HEK293 (cell line): ENCODE measurements at regions not wholly inside any gene's neighbourhood (a gene's known extent, or its start where the extent isn't known, plus 50 kb on each side); places are given as distances from the start of the nearest gene placed in this dataset.

ENCODE experiments used
- CTCF ChIA-PET: fragments of 350-600 bp; formaldehyde crosslinking; extraction: SDS; loops from one replicate; lab custom pipeline; 2021; ENCODE audit warnings: antibody characterized with exemption; lab: Yijun Ruan, JAX
- POLR2A ChIA-PET: fragments of 300-600 bp; formaldehyde crosslinking; extraction: SDS; loops from one replicate; lab custom pipeline; 2020; ENCODE audit warnings: antibody characterized with exemption, inconsistent platforms; lab: Yijun Ruan, JAX
- H3K27ac ChIP-seq: fragments of 200-500 bp; sonication (Bioruptor generic); 2 replicates; pipeline ENCODE4 v1.5.1; 2014; ENCODE audit warnings: low read depth, low read length, control low read depth, inconsistent platforms; ENCODE audit errors: extremely low read depth
- H3K36me3 ChIP-seq, 2 experiments: fragments of 200-500 bp in 1 of 2; sonication (Bioruptor generic) in 1 of 2; 1 replicate in 1 of 2; 2 replicates in 1 of 2; pipeline ENCODE4 v1.5.1; 2014 to 2017; ENCODE audit warnings: inconsistent platforms in 2 of 2, low read length in 2 of 2; ENCODE audit not compliant: control insufficient read depth in 2 of 2, insufficient read depth in 1 of 2
- H3K4me1 ChIP-seq: fragments of 200-500 bp; sonication (Bioruptor generic); 2 replicates; pipeline ENCODE4 v1.5.1; 2014; ENCODE audit warnings: mild to moderate bottlenecking, low read length, inconsistent platforms; ENCODE audit not compliant: control insufficient read depth, insufficient read depth
- H3K4me3 ChIP-seq: 2 replicates; pipeline ENCODE4 v1.5.1; 2011; ENCODE audit warnings: low read depth, mild to moderate bottlenecking, control low read depth, low read length, moderate library complexity
- H3K9me3 ChIP-seq: fragments of 200-500 bp; sonication (Bioruptor generic); 2 replicates; pipeline ENCODE4 v1.5.1; 2014; ENCODE audit warnings: low read depth, low read length, inconsistent platforms; ENCODE audit not compliant: control insufficient read depth, insufficient read depth
- ATF2 ChIP-seq: fragments of 450-650 bp; formaldehyde crosslinking; IDR thresholded peaks from 2 replicates; pipeline ENCODE4 v1.5.1; 2016; ENCODE audit warnings: missing biosample characterization, missing genetic modification characterization, low read depth
- BCL11A ChIP-seq: fragments of 450-650 bp; formaldehyde crosslinking; IDR thresholded peaks from 2 replicates; pipeline ENCODE4 v1.5.1; 2016; ENCODE audit warnings: low read depth, missing biosample characterization, missing genetic modification characterization
- GLI2 ChIP-seq: fragments of 450-650 bp; formaldehyde crosslinking; IDR thresholded peaks from 2 replicates; pipeline ENCODE4; 2017; ENCODE audit warnings: missing biosample characterization, missing genetic modification characterization, low read depth, borderline replicate concordance
- HOXA7 ChIP-seq: sonication (generic); formaldehyde crosslinking; IDR thresholded peaks from 2 replicates; pipeline ENCODE4 v1.8.1; 2022; ENCODE audit warnings: missing genetic modification reagents, borderline replicate concordance
- KLF7 ChIP-seq: fragments of 450-650 bp; formaldehyde crosslinking; IDR thresholded peaks from 2 replicates; pipeline ENCODE4 v1.5.1; 2016; ENCODE audit warnings: missing biosample characterization, missing genetic modification characterization, borderline replicate concordance
- PRDM4 ChIP-seq: fragments of 450-650 bp; formaldehyde crosslinking; IDR thresholded peaks from 2 replicates; pipeline ENCODE4 v1.5.1; 2017; ENCODE audit warnings: missing biosample characterization, missing genetic modification characterization
- ZBTB26 ChIP-seq: fragments of 450-650 bp; formaldehyde crosslinking; optimal IDR thresholded peaks from 2 replicates; pipeline ENCODE3; 2016; ENCODE audit warnings: missing biosample characterization, mild to moderate bottlenecking, missing genetic modification characterization
- ZBTB6 ChIP-seq: fragments of 450-650 bp; formaldehyde crosslinking; IDR thresholded peaks from 2 replicates; pipeline ENCODE4 v1.5.1; 2017; ENCODE audit warnings: missing biosample characterization, missing genetic modification characterization
- ZNF10 ChIP-seq: fragments of 450-650 bp; formaldehyde crosslinking; IDR thresholded peaks from 2 replicates; pipeline ENCODE4 v1.5.1; 2017; ENCODE audit warnings: missing biosample characterization, missing genetic modification characterization
- ZNF211 ChIP-seq: fragments of 450-650 bp; formaldehyde crosslinking; IDR thresholded peaks from 2 replicates; pipeline ENCODE4 v1.5.1; 2016; ENCODE audit warnings: low read depth, missing biosample characterization, missing genetic modification characterization
- ZNF221 ChIP-seq: fragments of 450-650 bp; formaldehyde crosslinking; IDR thresholded peaks from 2 replicates; pipeline ENCODE4 v1.5.1; 2017; ENCODE audit warnings: missing biosample characterization, missing genetic modification characterization, borderline replicate concordance
- ZNF223 ChIP-seq: fragments of 450-650 bp; formaldehyde crosslinking; IDR thresholded peaks from 2 replicates; pipeline ENCODE4 v1.5.1; 2016; ENCODE audit warnings: missing biosample characterization, missing genetic modification characterization
- ZNF302 ChIP-seq: fragments of 450-650 bp; formaldehyde crosslinking; IDR thresholded peaks from 2 replicates; pipeline ENCODE4 v1.5.1; 2016; ENCODE audit warnings: missing biosample characterization, missing genetic modification characterization, low read depth
- ZNF362 ChIP-seq: fragments of 450-650 bp; formaldehyde crosslinking; IDR thresholded peaks from 2 replicates; pipeline ENCODE4 v1.5.1; 2016; ENCODE audit warnings: missing biosample characterization, missing genetic modification characterization
- ZNF488 ChIP-seq: fragments of 450-650 bp; formaldehyde crosslinking; IDR thresholded peaks from 2 replicates; pipeline ENCODE4 v1.5.1; 2016; ENCODE audit warnings: missing biosample characterization, missing genetic modification characterization
- ZNF560 ChIP-seq: fragments of 450-650 bp; formaldehyde crosslinking; IDR thresholded peaks from 2 replicates; pipeline ENCODE4 v1.5.1; 2017; ENCODE audit warnings: missing biosample characterization, missing genetic modification characterization, borderline replicate concordance
- ZNF843 ChIP-seq: fragments of 450-650 bp; formaldehyde crosslinking; IDR thresholded peaks from 2 replicates; pipeline ENCODE4 v1.5.1; 2016; ENCODE audit warnings: missing biosample characterization, missing genetic modification characterization

- Histone ChIP-seq H3K4me1 (no peaks in the 10 kb centered on the region), H3K36me3 (no peaks in the 10 kb centered on the region), H3K9me3 (no peaks in the 10 kb centered on the region), H3K27ac (no peak overlapping the region), H3K4me3 (no peak overlapping the region)
- POLR2A ChIA-PET, result no interaction called here
- TF ChIP-seq ATF2 (tag by site-specific recombination) (peak; percentile 40; the same call in 1 of the 2 replicates), BCL11A (no peak)
- CTCF ChIA-PET, result no interaction called here
Measured at GRCh38 chr5:109951348-109951747, 261.6 kb downstream of the MAN2A1 start.

- TF ChIP-seq PRDM4 (no peak), ZNF223 (no peak)
- Histone ChIP-seq H3K4me1 (no peaks in the 10 kb centered on the region), H3K36me3 (no peaks in the 10 kb centered on the region), H3K4me3 (no peak overlapping the region), H3K27ac (no peak overlapping the region), H3K9me3 (no peaks in the 10 kb centered on the region)
- ChIA-PET POLR2A (no interaction called here), CTCF (no interaction called here)
Measured at GRCh38 chr5:109951758-109952157, 262.0 kb downstream of the MAN2A1 start.

- no peak overlapping the region for H3K4me3 ChIP-seq
- POLR2A ChIA-PET, result no interaction called here
- no peaks in the 10 kb centered on the region for H3K36me3 ChIP-seq
- CTCF ChIA-PET, result interaction anchor here (0.7 kb wide), 1 partner anchor 265 kb away, joined by 3 read pairs; the partner anchor contains the start of gene MAN2A1
- no peak overlapping the region for H3K27ac ChIP-seq
- H3K9me3 ChIP-seq, result no peaks in the 10 kb centered on the region
- no peaks in the 10 kb centered on the region for H3K4me1 ChIP-seq
- TF ChIP-seq ZNF488 (tag by site-specific recombination) (no peak), GLI2 (tag by site-specific recombination) (no peak), ZNF211 (tag by site-specific recombination) (no peak), ZNF221 (tag by site-specific recombination) (no peak), ZNF302 (tag by site-specific recombination) (no peak), ZBTB26 (no peak), KLF7 (tag by site-specific recombination) (no peak), ZBTB6 (tag by site-specific recombination) (no peak), ZNF362 (no peak), ZNF843 (tag by site-specific recombination) (no peak), HOXA7 (CRISPR knock-in tag) (no peak), ZNF560 (tag by site-specific recombination) (no peak), ZNF10 (tag by site-specific recombination) (no peak)
Measured at GRCh38 chr5:109953761-109954160, 264.0 kb downstream of the MAN2A1 start.
